SK-N-SH treated with all-trans-retinoic acid at 6 μM for 48 hours (cell line): ENCODE measurements at regions not wholly inside any gene's neighbourhood (a gene's known extent, or its start where the extent isn't known, plus 50 kb on each side); places are given as distances from the start of the nearest gene placed in this dataset.

Experiments used
- ARNTL ChIP-seq: fragments of 450-650 bp; formaldehyde crosslinking; IDR thresholded peaks from 2 replicates; pipeline ENCODE4 v1.5.0; 2020; ENCODE audit warnings: low read depth, mild to moderate bottlenecking, moderate library complexity, borderline replicate concordance
- BACH2 ChIP-seq: fragments of 250-450 bp; sonication (Bioruptor Pico); IDR thresholded peaks from 2 replicates; pipeline ENCODE4 v1.9.0; 2021; ENCODE audit warnings: mild to moderate bottlenecking, borderline replicate concordance
- PPARA ChIP-seq: fragments of 250-450 bp; sonication (Bioruptor Pico); IDR thresholded peaks from 2 replicates; pipeline ENCODE4 v1.5.0; 2020; ENCODE audit warnings: mild to moderate bottlenecking, borderline replicate concordance
- RARB ChIP-seq: fragments of 250-450 bp; sonication (Bioruptor Pico); IDR thresholded peaks from 2 replicates; pipeline ENCODE4 v1.8.0; 2021; ENCODE audit warnings: mild to moderate bottlenecking, moderate library complexity
- TCF4 ChIP-seq: fragments of 250-450 bp; sonication (Bioruptor Pico); IDR thresholded peaks from 2 replicates; pipeline ENCODE4 v1.8.0; 2021; ENCODE audit warnings: mild to moderate bottlenecking, moderate library complexity, borderline replicate concordance
- ZFP30 ChIP-seq: fragments of 450-650 bp; formaldehyde crosslinking; IDR thresholded peaks from 2 replicates; pipeline ENCODE4 v1.5.0; 2022; ENCODE audit warnings: mild to moderate bottlenecking, moderate library complexity
- ZNF70 ChIP-seq: fragments of 450-650 bp; formaldehyde crosslinking; IDR thresholded peaks from 2 replicates; pipeline ENCODE4 v1.5.0; 2020; ENCODE audit warnings: mild to moderate bottlenecking, moderate library complexity
- TF ChIP-seq, protein P1 (sequence below): fragments of 250-450 bp; sonication (Bioruptor Pico); IDR thresholded peaks from 2 replicates; pipeline ENCODE4 v1.8.0; 2021; ENCODE audit warnings: low read depth, mild to moderate bottlenecking, moderate library complexity, borderline replicate concordance
- TF ChIP-seq, protein P2 (sequence below): fragments of 250-450 bp; sonication (Bioruptor Pico); IDR thresholded peaks from 2 replicates; pipeline ENCODE4 v1.8.0; 2020; ENCODE audit warnings: mild to moderate bottlenecking, moderate library complexity, borderline replicate concordance

DNA sequence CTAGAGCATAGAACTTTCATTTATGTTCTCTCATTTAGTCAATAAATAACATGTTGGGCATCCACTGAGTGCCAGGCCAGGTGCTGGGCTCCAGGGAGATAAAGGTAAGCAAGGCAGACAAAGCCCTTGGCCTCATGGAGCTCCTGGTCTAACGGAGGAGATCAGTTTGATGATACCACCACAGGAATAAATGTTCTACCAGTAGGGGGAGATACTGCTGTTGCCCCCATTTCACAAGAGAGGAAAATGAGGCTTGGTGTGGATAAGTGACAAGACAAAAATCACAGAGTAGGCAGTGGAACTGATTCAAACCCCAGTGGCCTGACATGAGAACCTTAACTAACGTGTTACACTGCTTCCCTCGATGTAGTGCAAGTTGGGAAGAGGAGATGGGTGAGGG lies 80.4 kb upstream of the ERCC4 start:
- TF ChIP-seq ZNF70 (CRISPR knock-in tag) (no peak), RARB (CRISPR knock-in tag) (no peak), BACH2 (CRISPR knock-in tag) (no peak), PPARA (CRISPR knock-in tag) (no peak), ZFP30 (no peak), TCF4 (no peak), ARNTL (no peak)
- TF ChIP-seq, protein P1, sequence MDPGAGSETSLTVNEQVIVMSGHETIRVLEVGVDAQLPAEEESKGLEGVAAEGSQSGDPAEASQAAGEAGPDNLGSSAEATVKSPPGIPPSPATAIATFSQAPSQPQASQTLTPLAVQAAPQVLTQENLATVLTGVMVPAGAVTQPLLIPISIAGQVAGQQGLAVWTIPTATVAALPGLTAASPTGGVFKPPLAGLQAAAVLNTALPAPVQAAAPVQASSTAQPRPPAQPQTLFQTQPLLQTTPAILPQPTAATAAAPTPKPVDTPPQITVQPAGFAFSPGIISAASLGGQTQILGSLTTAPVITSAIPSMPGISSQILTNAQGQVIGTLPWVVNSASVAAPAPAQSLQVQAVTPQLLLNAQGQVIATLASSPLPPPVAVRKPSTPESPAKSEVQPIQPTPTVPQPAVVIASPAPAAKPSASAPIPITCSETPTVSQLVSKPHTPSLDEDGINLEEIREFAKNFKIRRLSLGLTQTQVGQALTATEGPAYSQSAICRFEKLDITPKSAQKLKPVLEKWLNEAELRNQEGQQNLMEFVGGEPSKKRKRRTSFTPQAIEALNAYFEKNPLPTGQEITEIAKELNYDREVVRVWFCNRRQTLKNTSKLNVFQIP (CRISPR knock-in tag): no peak
- TF ChIP-seq, protein P2, sequence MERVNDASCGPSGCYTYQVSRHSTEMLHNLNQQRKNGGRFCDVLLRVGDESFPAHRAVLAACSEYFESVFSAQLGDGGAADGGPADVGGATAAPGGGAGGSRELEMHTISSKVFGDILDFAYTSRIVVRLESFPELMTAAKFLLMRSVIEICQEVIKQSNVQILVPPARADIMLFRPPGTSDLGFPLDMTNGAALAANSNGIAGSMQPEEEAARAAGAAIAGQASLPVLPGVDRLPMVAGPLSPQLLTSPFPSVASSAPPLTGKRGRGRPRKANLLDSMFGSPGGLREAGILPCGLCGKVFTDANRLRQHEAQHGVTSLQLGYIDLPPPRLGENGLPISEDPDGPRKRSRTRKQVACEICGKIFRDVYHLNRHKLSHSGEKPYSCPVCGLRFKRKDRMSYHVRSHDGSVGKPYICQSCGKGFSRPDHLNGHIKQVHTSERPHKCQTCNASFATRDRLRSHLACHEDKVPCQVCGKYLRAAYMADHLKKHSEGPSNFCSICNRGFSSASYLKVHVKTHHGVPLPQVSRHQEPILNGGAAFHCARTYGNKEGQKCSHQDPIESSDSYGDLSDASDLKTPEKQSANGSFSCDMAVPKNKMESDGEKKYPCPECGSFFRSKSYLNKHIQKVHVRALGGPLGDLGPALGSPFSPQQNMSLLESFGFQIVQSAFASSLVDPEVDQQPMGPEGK (CRISPR knock-in tag): no peak
